Liver (tissue), 3 donors: ENCODE measurements at regions not wholly inside any gene's neighbourhood (a gene's known extent, or its start where the extent isn't known, plus 50 kb on each side); places are given as distances from the start of the nearest gene placed in this dataset.

Source experiments
- GABPA ChIP-seq, 2 donors: IDR thresholded peaks in 1 of 2; conservative IDR thresholded peaks in 1 of 2; 2 replicates each; pipeline ENCODE4 v1.6.1; 2016; ENCODE audit warnings: antibody characterized with exemption in 2 of 2, mild to moderate bottlenecking in 1 of 2, moderate library complexity in 1 of 2
- SP1 ChIP-seq: IDR thresholded peaks from 2 replicates; pipeline ENCODE4 v1.6.1; 2018; ENCODE audit warnings: antibody characterized with exemption, mild to moderate bottlenecking
- TF ChIP-seq, protein P1 (sequence below): fragments of 150-350 bp; IDR thresholded peaks from 2 replicates; pipeline ENCODE4 v1.5.1; 2017; ENCODE audit warnings: improper control_type of control experiment, low read depth, low read length; ENCODE audit not compliant: missing input control
- TF ChIP-seq, protein P2 (sequence below): IDR thresholded peaks from 2 replicates; pipeline ENCODE4 v1.6.1; 2016; ENCODE audit warnings: antibody characterized with exemption
- TF ChIP-seq, protein P3 (sequence below): IDR thresholded peaks from 2 replicates; pipeline ENCODE4 v1.6.1; 2016; ENCODE audit warnings: antibody characterized with exemption, mild to moderate bottlenecking
- donor health status: healthy.
- donor health status: healthy.

DNA sequence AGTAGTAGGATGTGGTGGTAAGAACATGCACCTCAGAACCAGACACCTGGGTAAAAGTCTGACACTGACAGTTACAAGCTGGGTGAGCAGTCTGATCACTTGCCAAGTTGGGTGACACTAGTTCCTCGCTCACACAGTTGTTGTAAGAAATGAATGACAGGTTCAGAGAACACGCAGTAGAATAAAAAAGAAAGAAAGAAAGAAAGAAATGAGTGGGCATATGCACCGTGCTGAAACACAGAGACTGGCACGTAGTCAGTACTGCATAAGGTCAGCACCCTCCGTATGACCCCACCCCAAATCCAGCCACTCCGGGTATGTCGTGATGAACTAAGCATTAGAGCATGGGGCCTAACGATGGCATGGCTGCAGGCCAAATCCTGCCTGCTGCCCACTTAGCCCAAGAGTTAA is 90.6 kb downstream of the GLUL start:
- TF ChIP-seq, protein P1, sequence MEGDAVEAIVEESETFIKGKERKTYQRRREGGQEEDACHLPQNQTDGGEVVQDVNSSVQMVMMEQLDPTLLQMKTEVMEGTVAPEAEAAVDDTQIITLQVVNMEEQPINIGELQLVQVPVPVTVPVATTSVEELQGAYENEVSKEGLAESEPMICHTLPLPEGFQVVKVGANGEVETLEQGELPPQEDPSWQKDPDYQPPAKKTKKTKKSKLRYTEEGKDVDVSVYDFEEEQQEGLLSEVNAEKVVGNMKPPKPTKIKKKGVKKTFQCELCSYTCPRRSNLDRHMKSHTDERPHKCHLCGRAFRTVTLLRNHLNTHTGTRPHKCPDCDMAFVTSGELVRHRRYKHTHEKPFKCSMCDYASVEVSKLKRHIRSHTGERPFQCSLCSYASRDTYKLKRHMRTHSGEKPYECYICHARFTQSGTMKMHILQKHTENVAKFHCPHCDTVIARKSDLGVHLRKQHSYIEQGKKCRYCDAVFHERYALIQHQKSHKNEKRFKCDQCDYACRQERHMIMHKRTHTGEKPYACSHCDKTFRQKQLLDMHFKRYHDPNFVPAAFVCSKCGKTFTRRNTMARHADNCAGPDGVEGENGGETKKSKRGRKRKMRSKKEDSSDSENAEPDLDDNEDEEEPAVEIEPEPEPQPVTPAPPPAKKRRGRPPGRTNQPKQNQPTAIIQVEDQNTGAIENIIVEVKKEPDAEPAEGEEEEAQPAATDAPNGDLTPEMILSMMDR: no peak
- TF ChIP-seq GABPA (IDR thresholded peaks at IDR 0.05 in 1 of 2, conservative IDR thresholded peaks at IDR 0.05 in 1 of 2): no peak
- TF ChIP-seq, protein P2, sequence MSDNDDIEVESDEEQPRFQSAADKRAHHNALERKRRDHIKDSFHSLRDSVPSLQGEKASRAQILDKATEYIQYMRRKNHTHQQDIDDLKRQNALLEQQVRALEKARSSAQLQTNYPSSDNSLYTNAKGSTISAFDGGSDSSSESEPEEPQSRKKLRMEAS: no peak
- TF ChIP-seq SP1: no peak
- TF ChIP-seq, protein P3, sequence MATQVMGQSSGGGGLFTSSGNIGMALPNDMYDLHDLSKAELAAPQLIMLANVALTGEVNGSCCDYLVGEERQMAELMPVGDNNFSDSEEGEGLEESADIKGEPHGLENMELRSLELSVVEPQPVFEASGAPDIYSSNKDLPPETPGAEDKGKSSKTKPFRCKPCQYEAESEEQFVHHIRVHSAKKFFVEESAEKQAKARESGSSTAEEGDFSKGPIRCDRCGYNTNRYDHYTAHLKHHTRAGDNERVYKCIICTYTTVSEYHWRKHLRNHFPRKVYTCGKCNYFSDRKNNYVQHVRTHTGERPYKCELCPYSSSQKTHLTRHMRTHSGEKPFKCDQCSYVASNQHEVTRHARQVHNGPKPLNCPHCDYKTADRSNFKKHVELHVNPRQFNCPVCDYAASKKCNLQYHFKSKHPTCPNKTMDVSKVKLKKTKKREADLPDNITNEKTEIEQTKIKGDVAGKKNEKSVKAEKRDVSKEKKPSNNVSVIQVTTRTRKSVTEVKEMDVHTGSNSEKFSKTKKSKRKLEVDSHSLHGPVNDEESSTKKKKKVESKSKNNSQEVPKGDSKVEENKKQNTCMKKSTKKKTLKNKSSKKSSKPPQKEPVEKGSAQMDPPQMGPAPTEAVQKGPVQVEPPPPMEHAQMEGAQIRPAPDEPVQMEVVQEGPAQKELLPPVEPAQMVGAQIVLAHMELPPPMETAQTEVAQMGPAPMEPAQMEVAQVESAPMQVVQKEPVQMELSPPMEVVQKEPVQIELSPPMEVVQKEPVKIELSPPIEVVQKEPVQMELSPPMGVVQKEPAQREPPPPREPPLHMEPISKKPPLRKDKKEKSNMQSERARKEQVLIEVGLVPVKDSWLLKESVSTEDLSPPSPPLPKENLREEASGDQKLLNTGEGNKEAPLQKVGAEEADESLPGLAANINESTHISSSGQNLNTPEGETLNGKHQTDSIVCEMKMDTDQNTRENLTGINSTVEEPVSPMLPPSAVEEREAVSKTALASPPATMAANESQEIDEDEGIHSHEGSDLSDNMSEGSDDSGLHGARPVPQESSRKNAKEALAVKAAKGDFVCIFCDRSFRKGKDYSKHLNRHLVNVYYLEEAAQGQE: no peak
